ENCODE measurements at regions not wholly inside any gene's neighbourhood (a gene's known extent, or its start where the extent isn't known, plus 50 kb on each side); places are given as distances from the start of the nearest gene placed in this dataset.

- TF ChIP-seq CTCF (IDR thresholded peaks at IDR 0.05): no peak
- TF ChIP-seq POLR2A (IDR thresholded peaks at IDR 0.05): no peak
Measured at GRCh38 chr5:73328640-73329039, 119.9 kb downstream of the FOXD1 start.
